ENCODE measurements at regions not wholly inside any gene's neighbourhood (a gene's known extent, or its start where the extent isn't known, plus 50 kb on each side); places are given as distances from the start of the nearest gene placed in this dataset.
"Not testable (repeated sequence)": the region's sequence is repeated elsewhere in the genome, so short reads cannot be mapped to it uniquely, and the experiment has no call there.

DNA sequence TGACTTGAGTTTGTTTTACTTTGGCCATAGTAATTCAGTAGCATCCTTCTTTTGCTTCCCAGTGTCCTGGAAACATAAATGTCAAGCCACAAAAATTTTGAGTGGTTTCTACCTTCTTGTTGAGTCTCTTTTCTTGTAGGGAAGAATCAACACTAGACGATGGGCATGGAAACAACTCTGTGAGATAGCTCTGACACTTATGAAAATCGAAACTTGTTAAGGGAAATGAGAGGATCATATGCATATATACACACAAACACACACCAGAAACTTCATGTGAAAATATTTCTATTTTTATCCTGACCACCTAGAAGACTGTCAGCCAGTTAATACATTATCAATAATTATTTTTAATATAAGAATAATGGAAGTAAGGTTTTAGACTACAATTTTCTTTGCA lies 1247.3 kb upstream of the FLRT2 start:
- H3K36me3 Mint-ChIP-seq (ENCODE audit: low read depth) = no peaks in the 10 kb centered on the region
- no peaks in the 10 kb centered on the region for H3K4me1 Mint-ChIP-seq (ENCODE audit: low read depth)
- H3K27me3 Mint-ChIP-seq = no peaks in the 10 kb centered on the region
- no peak overlapping the region for H3K4me3 Mint-ChIP-seq
- intact Hi-C loops (cut with micrococcal nuclease) = no loop called here
- no peak overlapping the region for H3K27ac Mint-ChIP-seq
- no peaks in the 10 kb centered on the region for H3K9me3 Mint-ChIP-seq

DNA sequence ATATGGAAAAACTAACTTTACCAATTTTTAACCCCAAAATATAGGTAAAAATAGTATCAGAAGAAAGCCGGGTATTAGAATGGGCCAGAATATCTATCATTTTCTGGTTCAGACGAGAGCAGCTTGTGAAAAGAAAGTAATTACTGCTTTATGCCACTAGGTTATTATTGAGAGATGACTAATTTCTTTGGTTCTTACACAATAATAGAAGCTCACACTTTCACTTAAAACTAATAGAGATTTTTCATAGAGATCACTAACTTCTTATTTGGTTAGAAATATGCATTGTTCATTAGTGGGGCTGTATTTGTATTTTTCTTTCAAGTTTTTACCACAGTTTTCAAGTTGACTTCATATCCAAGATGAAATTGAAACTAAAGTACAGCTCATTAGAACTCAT lies 1241.2 kb upstream of the FLRT2 start:
- no peaks in the 10 kb centered on the region for H3K36me3 Mint-ChIP-seq (ENCODE audit: low read depth)
- H3K9me3 Mint-ChIP-seq = peaks cover 20% of the 10 kb centered on the region
- H3K4me1 Mint-ChIP-seq (ENCODE audit: low read depth) = no peaks in the 10 kb centered on the region
- H3K27ac Mint-ChIP-seq = no peak overlapping the region
- H3K4me3 Mint-ChIP-seq = no peak overlapping the region
- no peaks in the 10 kb centered on the region for H3K27me3 Mint-ChIP-seq
- intact Hi-C loops (cut with micrococcal nuclease) = no loop called here

DNA sequence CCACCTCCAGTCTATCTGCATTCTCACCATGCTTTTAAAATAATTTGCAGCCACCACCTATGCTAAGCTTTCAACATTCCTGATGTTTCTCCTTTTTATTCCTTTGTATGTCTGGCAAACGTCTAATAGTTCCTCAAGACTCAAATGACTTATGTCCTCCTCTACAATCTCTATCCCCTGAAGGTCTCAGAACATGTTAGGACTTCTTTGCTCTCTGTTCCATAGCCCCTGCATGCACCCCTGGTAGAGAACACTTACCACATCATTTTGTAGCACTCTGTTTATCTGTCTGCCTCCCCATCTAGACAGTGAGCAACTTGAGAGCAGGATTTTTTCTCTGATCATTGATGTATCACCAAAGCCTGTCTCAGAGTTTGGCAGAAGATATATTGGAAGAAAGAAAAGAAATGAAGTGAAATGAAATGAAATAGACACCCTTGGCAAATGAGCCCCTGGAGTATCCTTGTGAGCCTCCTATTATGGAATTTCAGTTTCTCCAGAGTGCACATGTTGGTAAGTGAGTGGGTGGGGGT lies 1231.2 kb upstream of the FLRT2 start:
- Mint-ChIP-seq H3K9me3 (peaks cover 12% of the 10 kb centered on the region), H3K4me1 (ENCODE audit: low read depth) (no peaks in the 10 kb centered on the region), H3K36me3 (ENCODE audit: low read depth) (no peaks in the 10 kb centered on the region), H3K4me3 (no peak overlapping the region), H3K27ac (no peak overlapping the region), H3K27me3 (no peaks in the 10 kb centered on the region)
- intact Hi-C loops (cut with micrococcal nuclease) = no loop called here

DNA sequence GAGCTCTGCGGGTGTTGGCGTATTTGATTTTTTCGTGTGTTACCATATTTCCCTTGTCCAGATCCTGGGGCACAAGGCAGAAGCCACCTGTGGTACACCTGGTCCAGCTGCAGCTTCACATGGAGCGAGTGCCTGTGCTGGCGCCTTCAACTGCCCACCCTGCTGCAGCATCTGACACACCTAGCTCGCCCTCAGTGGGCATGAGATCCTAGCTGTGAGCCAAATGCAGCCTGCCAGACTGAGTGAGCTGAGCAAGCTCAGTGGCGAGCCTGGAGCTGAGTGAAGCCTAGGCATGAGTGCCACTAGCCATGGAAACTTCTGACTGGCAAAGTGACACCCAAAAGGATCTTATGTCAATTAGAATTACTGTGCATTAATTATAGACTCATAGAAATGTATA lies 1226.8 kb upstream of the FLRT2 start:
- Mint-ChIP-seq H3K27ac (no peak overlapping the region), H3K4me1 (ENCODE audit: low read depth) (no peaks in the 10 kb centered on the region), H3K27me3 (no peaks in the 10 kb centered on the region), H3K9me3 (peaks cover 31% of the 10 kb centered on the region), H3K4me3 (no peak overlapping the region), H3K36me3 (ENCODE audit: low read depth) (no peaks in the 10 kb centered on the region)
- intact Hi-C loops (cut with micrococcal nuclease) = no loop called here

DNA sequence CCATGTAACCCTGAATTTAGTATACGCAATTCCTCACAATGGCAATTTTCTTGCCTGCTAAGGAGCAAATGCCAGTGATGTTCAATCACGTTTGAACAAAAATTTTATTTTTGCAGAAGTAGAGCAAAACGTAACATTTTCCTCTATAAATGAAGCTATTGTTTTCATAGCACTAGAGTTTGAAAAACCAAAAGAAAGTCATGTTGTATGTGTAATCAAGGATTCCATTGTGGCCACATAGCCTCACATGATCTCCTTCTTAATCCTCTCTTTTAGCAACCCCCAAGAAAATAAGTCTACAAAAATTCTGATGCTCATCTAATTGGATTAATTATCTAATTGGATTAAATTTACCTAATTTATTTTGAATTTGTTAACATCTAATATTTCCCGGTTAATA lies 1217.4 kb upstream of the FLRT2 start:
- Mint-ChIP-seq H3K4me1 (ENCODE audit: low read depth) (no peaks in the 10 kb centered on the region), H3K36me3 (ENCODE audit: low read depth) (no peaks in the 10 kb centered on the region), H3K4me3 (no peak overlapping the region), H3K9me3 (peaks cover 50% of the 10 kb centered on the region), H3K27me3 (no peaks in the 10 kb centered on the region), H3K27ac (no peak overlapping the region)
- intact Hi-C loops (cut with micrococcal nuclease) = no loop called here

DNA sequence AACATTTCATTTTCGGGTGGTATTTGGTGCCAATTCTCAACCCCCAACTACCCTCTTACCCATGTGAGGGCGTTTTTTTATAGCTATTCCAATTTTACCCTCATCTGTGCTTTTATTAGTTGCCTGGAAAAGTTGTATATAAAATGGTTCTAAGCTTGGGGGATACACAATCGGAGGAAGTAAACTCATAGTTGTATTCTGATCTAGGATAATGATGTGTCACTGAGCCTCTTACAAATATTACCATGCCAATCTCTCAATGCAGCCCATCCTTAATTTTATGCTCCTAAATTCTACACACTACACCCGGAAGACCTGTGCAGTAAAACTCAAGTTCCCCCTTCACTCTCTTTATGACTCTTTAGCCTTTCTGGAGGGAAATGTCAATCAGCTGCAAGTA lies 1206.5 kb upstream of the FLRT2 start:
- Mint-ChIP-seq H3K27ac (no peak overlapping the region), H3K27me3 (no peaks in the 10 kb centered on the region), H3K36me3 (ENCODE audit: low read depth) (no peaks in the 10 kb centered on the region), H3K9me3 (peaks cover 18% of the 10 kb centered on the region), H3K4me3 (no peak overlapping the region), H3K4me1 (ENCODE audit: low read depth) (no peaks in the 10 kb centered on the region)
- intact Hi-C loops (cut with micrococcal nuclease) = no loop called here

DNA sequence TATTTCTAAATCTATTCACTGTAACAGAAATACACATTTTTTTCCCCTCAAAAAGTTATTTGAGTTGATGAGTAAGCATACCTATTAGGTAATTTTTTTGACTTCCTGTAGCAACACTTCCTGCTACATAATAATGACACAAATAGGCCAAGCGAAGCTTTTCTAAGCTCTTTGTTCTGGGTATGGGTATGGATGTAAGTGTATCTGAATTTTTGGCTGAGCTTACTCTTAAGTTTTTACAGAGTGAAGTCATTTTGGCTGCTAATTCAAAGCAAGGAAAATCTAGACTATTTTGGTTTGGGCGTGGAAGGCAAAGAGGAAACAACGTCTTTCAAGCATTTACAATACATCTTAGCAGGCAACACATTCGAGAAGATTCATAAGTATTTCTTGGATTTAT lies 1206.0 kb upstream of the FLRT2 start:
- Mint-ChIP-seq H3K4me3 (no peak overlapping the region), H3K9me3 (peaks cover 19% of the 10 kb centered on the region), H3K4me1 (ENCODE audit: low read depth) (no peaks in the 10 kb centered on the region), H3K27ac (no peak overlapping the region), H3K27me3 (no peaks in the 10 kb centered on the region), H3K36me3 (ENCODE audit: low read depth) (no peaks in the 10 kb centered on the region)
- intact Hi-C loops (cut with micrococcal nuclease) = no loop called here

DNA sequence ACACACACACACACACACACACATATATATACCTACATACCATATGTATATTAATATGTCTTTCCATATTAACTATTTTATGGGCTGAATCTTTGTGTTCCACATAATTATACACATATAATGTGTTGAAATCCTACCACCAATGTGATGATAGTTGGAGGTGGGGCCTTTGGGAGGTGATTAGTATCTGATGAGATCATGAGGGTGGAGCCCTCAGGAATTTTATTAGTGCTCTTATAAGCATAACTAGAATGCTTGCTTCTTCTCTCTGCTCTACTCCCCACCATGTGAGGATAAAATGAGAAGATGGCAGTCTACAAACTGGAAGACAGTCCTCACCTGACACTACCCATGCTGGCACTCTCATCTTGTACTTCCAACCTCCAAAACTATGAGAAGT lies 1193.5 kb upstream of the FLRT2 start:
- H3K4me3 Mint-ChIP-seq = no peak overlapping the region
- H3K27ac Mint-ChIP-seq = no peak overlapping the region
- H3K4me1 Mint-ChIP-seq (ENCODE audit: low read depth) = no peaks in the 10 kb centered on the region
- no peaks in the 10 kb centered on the region for H3K27me3 Mint-ChIP-seq
- peaks cover 44% of the 10 kb centered on the region for H3K9me3 Mint-ChIP-seq
- no peaks in the 10 kb centered on the region for H3K36me3 Mint-ChIP-seq (ENCODE audit: low read depth)
- intact Hi-C loops (cut with micrococcal nuclease) = no loop called here

DNA sequence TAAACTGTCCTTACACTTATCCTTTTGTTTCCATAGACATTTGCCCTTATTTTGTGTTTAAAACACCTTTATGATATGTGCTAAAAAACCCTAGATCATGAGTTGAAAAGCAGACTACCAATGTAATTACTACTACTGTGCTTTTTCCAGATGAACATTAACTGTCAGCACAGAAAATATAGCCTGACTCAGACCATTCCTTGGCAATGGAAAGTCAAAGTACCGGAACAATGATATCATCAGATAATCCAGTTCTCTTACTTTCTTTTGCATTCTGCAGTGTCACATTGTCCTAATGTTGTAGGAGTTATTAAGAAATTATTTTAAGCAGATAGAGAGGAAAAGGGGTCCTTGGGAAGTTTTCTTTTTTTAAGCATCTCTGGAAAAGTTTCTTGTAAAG lies 1189.0 kb upstream of the FLRT2 start:
- Mint-ChIP-seq H3K36me3 (ENCODE audit: low read depth) (no peaks in the 10 kb centered on the region), H3K4me3 (no peak overlapping the region), H3K27me3 (no peaks in the 10 kb centered on the region), H3K27ac (no peak overlapping the region), H3K9me3 (peaks cover 27% of the 10 kb centered on the region), H3K4me1 (ENCODE audit: low read depth) (no peaks in the 10 kb centered on the region)
- intact Hi-C loops (cut with micrococcal nuclease) = no loop called here

DNA sequence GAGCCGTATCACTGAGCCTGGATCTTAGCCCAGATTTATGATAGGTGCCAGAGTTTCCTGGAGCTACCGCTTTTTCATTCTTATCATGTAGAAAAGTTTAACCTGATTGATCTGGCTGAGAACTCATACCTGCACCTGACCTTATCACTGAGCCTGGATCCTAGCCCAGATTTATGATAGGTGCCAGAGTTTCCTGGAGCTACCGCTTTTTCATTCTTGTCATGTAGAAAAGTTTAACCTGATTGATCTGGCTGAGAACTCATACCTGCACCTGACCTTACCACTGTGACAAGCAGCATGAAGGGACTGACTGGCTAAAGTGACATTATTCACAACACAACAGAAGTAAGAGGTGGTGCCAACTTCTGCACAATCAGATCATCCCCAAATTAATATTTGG lies 1188.1 kb upstream of the FLRT2 start:
- H3K27me3 Mint-ChIP-seq; H3K36me3 Mint-ChIP-seq (ENCODE audit: low read depth); intact Hi-C loops (cut with micrococcal nuclease); H3K4me1 Mint-ChIP-seq (ENCODE audit: low read depth); H3K4me3 Mint-ChIP-seq; H3K27ac Mint-ChIP-seq: not testable (repeated sequence)
- H3K9me3 Mint-ChIP-seq = peaks cover 27% of the 10 kb centered on the region

DNA sequence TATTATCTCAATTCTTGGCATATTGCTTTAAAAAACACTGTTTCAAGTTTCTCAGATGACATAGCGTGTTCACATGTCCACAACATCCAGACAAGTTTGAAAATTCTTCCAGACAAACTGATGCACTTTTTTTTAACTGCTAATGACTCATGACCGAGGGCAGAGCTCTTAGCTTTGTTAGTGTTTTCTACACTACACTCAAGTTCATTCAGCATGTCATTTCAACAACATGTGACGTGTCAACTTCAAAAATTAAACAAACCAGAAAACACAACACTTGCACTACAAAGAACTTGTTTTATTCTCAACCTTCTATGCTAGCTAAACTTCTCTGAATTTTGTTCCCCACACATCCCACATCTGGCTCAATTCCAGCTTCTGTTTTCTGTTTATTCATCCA lies 1186.3 kb upstream of the FLRT2 start:
- Mint-ChIP-seq H3K36me3 (ENCODE audit: low read depth) (no peaks in the 10 kb centered on the region), H3K4me1 (ENCODE audit: low read depth) (no peaks in the 10 kb centered on the region), H3K27ac (no peak overlapping the region), H3K4me3 (no peak overlapping the region), H3K9me3 (peaks cover 23% of the 10 kb centered on the region), H3K27me3 (no peaks in the 10 kb centered on the region)
- intact Hi-C loops (cut with micrococcal nuclease) = no loop called here

DNA sequence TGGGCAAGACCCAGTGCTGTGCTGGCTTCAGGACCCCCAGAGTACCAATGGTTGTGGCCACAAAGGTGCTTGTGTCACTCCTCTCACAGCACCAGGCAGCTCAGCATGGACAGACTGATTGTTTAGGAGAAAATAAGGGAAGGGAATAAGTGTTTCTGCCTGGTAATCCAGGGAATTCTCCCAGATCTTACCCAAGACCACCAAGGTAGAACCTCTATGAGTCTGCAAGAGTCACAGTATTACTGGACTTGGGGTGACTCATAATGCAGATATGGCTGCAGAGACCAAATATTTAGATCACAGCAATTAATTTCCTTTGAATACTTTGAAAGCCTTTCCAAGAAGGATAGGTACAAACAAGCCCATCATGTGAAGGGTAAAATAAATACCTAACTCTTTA lies 1178.3 kb upstream of the FLRT2 start:
- intact Hi-C loops (cut with micrococcal nuclease) = no loop called here
- Mint-ChIP-seq H3K27me3 (no peaks in the 10 kb centered on the region), H3K36me3 (ENCODE audit: low read depth) (no peaks in the 10 kb centered on the region), H3K4me1 (ENCODE audit: low read depth) (no peaks in the 10 kb centered on the region), H3K9me3 (peaks cover 60% of the 10 kb centered on the region), H3K4me3 (no peak overlapping the region), H3K27ac (no peak overlapping the region)

DNA sequence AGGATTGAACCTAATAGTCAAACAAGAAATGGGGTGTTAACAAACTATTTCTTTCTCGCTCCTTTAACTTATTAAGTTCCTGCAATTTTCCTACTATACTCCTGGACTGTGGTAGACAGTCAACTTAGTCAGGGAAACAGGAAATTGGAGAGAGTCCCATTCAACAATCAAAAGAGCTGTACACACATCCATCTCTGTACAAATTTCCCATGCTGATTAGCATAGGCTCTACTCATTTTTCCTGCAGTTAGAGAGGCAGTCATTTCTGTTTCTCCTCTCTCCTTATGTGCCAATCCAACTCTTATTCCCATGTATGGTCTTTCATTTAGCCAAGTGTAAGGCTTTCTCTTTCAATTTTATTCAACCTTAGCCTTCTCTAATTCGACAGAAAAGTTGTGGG lies 1168.5 kb upstream of the FLRT2 start:
- Mint-ChIP-seq H3K27me3 (no peaks in the 10 kb centered on the region), H3K4me3 (no peak overlapping the region), H3K27ac (no peak overlapping the region), H3K9me3 (peaks cover 15% of the 10 kb centered on the region), H3K36me3 (ENCODE audit: low read depth) (no peaks in the 10 kb centered on the region), H3K4me1 (ENCODE audit: low read depth) (no peaks in the 10 kb centered on the region)
- intact Hi-C loops (cut with micrococcal nuclease) = no loop called here

DNA sequence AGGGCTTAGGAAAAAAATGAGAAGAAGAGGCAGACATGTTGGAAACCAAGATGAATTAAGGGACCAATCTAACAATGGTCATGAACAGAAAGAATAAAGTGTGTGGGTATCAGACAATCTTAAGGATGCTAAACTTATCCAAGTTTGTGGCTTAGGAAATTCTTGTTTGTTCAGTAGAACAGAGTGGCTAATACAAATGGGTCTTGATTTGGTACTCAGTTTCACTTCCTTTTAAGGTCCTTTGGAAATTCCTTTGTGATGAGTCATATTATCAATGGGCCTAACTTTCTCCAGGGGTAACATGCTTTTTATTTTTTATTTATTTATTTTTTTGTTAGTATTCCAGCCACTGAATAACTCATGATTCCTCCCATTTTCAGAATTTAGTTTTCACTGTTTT lies 1154.7 kb upstream of the FLRT2 start:
- H3K36me3 Mint-ChIP-seq (ENCODE audit: low read depth) = no peaks in the 10 kb centered on the region
- H3K9me3 Mint-ChIP-seq = peaks cover 30% of the 10 kb centered on the region
- intact Hi-C loops (cut with micrococcal nuclease) = no loop called here
- no peak overlapping the region for H3K4me3 Mint-ChIP-seq
- H3K27ac Mint-ChIP-seq = no peak overlapping the region
- H3K4me1 Mint-ChIP-seq (ENCODE audit: low read depth) = no peaks in the 10 kb centered on the region
- no peaks in the 10 kb centered on the region for H3K27me3 Mint-ChIP-seq

DNA sequence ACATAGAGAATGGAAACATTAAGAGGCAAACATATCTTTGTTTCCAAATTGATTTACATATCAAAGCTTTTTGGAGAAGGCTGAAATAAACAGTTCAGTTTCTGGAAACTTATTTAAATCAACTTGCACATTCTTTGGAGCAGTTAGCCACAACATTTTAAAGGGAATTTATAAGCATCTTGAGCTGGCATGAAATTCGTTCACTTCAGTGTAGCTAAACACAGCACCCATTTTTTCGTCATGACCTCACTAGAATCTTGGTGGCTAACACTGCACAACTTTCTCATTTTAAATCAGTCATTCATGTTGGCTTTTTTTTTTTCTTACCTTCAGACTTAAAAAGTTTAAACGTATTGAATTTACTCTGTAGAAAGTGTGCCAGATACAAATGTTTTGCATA lies 1139.9 kb upstream of the FLRT2 start:
- H3K36me3 Mint-ChIP-seq (ENCODE audit: low read depth) = no peaks in the 10 kb centered on the region
- H3K4me1 Mint-ChIP-seq (ENCODE audit: low read depth) = no peaks in the 10 kb centered on the region
- intact Hi-C loops (cut with micrococcal nuclease) = no loop called here
- H3K9me3 Mint-ChIP-seq = peaks cover 46% of the 10 kb centered on the region
- H3K27ac Mint-ChIP-seq = no peak overlapping the region
- H3K27me3 Mint-ChIP-seq = no peaks in the 10 kb centered on the region
- no peak overlapping the region for H3K4me3 Mint-ChIP-seq
